ENCODE measurements at regions not wholly inside any gene's neighbourhood (a gene's known extent, or its start where the extent isn't known, plus 50 kb on each side); places are given as distances from the start of the nearest gene placed in this dataset.

DNA sequence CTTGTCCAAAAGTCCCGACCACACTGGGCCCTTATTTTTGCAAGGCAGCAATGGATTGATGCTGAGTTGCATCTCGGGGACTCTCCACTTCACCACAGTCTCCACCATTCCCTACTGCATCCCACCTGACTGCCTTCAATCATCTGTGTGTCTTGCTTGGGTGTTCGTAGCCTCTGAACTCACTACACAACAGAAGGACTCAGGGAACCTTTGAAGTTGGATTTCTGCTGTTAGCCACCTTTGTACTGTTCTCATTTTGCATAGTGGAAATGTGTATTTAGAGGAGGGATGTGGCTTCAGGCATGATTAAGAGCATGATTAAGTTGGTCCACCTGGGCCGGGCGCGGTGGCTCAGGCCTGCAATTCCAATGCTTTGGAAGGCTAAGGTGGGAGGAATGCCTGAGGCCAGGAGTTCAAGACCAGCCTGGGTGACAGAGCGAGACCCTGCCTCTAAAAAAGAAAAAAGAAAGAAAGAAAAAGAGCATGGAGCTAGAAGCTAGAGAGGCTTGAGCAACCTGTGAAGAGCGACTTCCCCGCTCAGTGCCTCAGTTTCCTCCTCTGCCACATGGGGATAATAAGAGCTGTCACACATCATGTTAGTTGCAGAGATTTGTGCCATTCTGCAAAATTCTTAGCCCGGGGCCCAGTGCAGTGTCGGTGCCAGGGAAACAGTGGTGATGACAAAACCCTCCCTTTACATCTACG lies 121.3 kb upstream of the PTPN1 start:
- no peak overlapping the region for H3K4me3 ChIP-seq (ENCODE audit: low read depth, low read length)
- no peak for DNase-seq (ENCODE audit: low read depth)
- TF ChIP-seq, protein P1, sequence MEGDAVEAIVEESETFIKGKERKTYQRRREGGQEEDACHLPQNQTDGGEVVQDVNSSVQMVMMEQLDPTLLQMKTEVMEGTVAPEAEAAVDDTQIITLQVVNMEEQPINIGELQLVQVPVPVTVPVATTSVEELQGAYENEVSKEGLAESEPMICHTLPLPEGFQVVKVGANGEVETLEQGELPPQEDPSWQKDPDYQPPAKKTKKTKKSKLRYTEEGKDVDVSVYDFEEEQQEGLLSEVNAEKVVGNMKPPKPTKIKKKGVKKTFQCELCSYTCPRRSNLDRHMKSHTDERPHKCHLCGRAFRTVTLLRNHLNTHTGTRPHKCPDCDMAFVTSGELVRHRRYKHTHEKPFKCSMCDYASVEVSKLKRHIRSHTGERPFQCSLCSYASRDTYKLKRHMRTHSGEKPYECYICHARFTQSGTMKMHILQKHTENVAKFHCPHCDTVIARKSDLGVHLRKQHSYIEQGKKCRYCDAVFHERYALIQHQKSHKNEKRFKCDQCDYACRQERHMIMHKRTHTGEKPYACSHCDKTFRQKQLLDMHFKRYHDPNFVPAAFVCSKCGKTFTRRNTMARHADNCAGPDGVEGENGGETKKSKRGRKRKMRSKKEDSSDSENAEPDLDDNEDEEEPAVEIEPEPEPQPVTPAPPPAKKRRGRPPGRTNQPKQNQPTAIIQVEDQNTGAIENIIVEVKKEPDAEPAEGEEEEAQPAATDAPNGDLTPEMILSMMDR (IDR thresholded peaks at IDR 0.05; ENCODE audit: control insufficient read depth, extremely low read depth, insufficient read depth): no peak

DNA sequence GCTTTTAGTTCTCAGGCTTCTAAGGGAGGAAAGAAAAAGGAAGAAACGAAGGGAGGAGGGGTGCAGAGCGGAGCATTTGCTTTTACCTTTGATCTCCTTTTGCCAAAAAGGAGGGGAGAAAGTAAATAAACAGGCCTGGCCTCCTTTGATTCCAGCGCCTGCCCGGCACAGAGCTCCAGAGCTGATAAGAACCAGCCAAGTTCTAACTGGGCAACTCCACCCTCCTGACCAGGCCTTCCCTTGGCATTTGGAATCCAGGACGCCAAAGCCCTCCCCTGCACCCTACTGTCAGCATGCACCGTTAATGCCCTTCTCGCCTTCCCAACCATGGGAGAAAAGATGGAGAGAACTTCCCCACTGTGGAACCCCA lies 120.8 kb upstream of the PTPN1 start:
- H3K4me3 ChIP-seq (ENCODE audit: low read depth, low read length): no peak overlapping the region
- DNase-seq (ENCODE audit: low read depth): no peak
- TF ChIP-seq, protein P1 (IDR thresholded peaks at IDR 0.05; ENCODE audit: control insufficient read depth, extremely low read depth, insufficient read depth): no peak

DNA sequence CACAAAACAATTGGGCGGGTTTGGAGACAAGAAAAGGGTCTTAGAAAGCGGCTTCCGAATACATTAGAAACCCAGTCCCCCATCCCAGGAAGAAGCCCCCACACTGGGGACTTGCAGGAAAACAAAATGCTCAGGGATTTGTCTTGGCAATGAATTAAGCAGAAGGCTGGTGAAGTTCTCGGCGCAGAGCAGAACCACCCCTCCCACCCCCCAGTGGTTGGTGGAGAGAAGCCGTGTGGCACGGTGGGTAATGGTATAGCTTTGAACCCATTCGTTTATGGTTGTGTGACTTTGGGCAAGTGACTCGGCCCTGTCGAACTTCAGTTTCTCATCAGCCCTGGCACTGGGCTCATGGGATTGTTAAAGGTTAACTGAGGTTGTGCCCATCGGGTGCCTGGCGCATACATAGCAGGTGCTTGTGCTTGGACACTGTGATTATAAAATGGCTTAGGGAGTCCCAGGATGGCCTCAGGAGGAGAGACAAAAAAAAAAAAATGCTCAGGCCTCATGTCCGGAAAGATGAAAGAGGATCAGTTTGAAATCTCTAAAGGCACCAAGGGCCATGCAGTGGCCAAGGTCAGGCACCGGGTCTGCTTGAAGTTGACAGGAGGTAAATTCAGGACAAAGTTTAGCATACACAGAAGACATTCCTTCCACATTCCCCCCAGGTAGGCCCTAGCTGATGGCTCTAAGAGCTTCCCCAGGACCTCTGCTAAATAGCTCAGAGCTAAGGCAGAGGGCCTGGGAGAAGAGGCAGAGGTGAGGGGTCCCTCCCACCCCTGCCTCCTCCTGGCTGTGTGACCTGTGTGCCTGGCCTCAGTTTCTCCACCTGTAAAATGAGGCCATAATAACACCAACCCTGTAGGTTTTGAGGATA lies 120.1 kb upstream of the PTPN1 start:
- no peak overlapping the region for H3K4me3 ChIP-seq (ENCODE audit: low read depth, low read length)
- TF ChIP-seq, protein P1 (IDR thresholded peaks at IDR 0.05; ENCODE audit: control insufficient read depth, extremely low read depth, insufficient read depth): no peak
- DNase-seq (ENCODE audit: low read depth): no peak

- no peak for DNase-seq (ENCODE audit: low read depth)
- TF ChIP-seq, protein P1 (IDR thresholded peaks at IDR 0.05; ENCODE audit: control insufficient read depth, extremely low read depth, insufficient read depth): no peak
- no peak overlapping the region for H3K4me3 ChIP-seq (ENCODE audit: low read depth, low read length)
Measured at GRCh38 chr20:50390685-50391443, 119.3 kb upstream of the PTPN1 start.

DNA sequence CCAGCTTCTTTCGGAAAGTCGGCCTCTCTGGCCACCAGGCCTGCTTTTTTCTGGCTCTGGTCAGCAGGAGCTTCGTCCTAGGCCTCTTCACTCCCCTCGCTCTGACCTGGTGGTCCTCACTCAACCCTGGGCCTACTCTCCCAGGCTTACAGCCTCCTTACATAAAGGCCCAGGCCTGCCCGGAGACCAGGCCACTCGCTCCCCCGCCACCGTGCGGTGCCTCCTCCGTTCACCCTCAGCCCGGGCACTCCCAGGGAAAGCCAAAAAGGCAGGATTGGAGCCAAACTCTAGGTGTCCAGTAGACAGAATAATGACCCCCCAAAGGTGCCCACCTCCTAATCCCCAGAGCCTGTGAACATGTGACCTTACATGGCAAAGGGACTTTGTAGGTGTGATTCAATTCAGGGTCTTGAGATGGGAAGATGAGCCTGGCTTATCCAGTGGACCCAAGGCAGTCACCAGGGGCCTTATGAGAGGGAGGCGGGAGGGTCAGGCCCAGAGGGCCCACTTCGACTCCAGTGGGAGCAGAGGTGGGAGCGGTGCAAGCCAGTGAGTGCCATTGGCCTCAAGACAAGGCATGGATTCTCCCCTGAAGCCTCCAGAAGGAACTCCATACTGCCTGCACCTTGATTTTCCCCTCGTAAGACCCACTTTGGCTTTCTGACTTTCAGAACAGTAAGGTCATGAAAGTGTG lies 118.6 kb upstream of the PTPN1 start:
- no peak for DNase-seq (ENCODE audit: low read depth)
- H3K4me3 ChIP-seq (ENCODE audit: low read depth, low read length): no peak overlapping the region
- TF ChIP-seq, protein P1 (IDR thresholded peaks at IDR 0.05; ENCODE audit: control insufficient read depth, extremely low read depth, insufficient read depth): no peak

GRCh38 chr20:50392138-50392866 lies 117.9 kb upstream of the PTPN1 start:
- no peak overlapping the region for H3K4me3 ChIP-seq (ENCODE audit: low read depth, low read length)
- no peak for DNase-seq (ENCODE audit: low read depth)
- TF ChIP-seq, protein P1 (IDR thresholded peaks at IDR 0.05; ENCODE audit: control insufficient read depth, extremely low read depth, insufficient read depth): no peak

Data from LNCaP clone FGC (cell line).